NB4 (cell line): ENCODE measurements at regions not wholly inside any gene's neighbourhood (a gene's known extent, or its start where the extent isn't known, plus 50 kb on each side); places are given as distances from the start of the nearest gene placed in this dataset.

Source experiments
- CTCF ChIP-seq: IDR thresholded peaks from one replicate; pipeline ENCODE4 v1.5.1; 2012; ENCODE audit warnings: low read depth, low read length
- POLR2A ChIP-seq: IDR thresholded peaks from 2 replicates; pipeline ENCODE4 v1.6.1; 2011; ENCODE audit warnings: mild to moderate bottlenecking; ENCODE audit not compliant: insufficient read length; ENCODE audit errors: extremely low read depth

- TF ChIP-seq CTCF (no peak), POLR2A (no peak)
These were observed 1179.1 kb downstream of the DTWD2 start for GRCh38 chr5:117809251-117809650.
